CD4-positive, alpha-beta T cell (primary cell): ENCODE measurements at regions not wholly inside any gene's neighbourhood (a gene's known extent, or its start where the extent isn't known, plus 50 kb on each side); places are given as distances from the start of the nearest gene placed in this dataset.

Experiments used
- ATAC-seq: fragments of 200-7000 bp; cut with Tn5 transposase; one replicate; pipeline ENCODE4 v1.10.0; 2022; ENCODE audit warnings: mild to moderate bottlenecking; ENCODE audit not compliant: poor library complexity
- CTCF ChIA-PET: fragments of 350-600 bp; sonication (Branson Sonifier 250); formaldehyde crosslinking; loops from one replicate; lab custom pipeline; 2021; ENCODE audit warnings: antibody characterized with exemption, inconsistent platforms; lab: Charles Lee
- POLR2A ChIA-PET: fragments of 350-600 bp; sonication (Branson Sonifier 250); formaldehyde crosslinking; loops from one replicate; lab custom pipeline; 2021; ENCODE audit warnings: antibody characterized with exemption, inconsistent platforms; lab: Charles Lee
- DNase-seq, 14 experiments: peaks; one replicate each; pipeline ENCODE4 v3.0.0-alpha.2; 2013 to 2020; ENCODE audit warnings: mixed read lengths in 2 of 14
- H3K27ac ChIP-seq, 2 donors: one replicate each; pipeline versions ENCODE4 v1.5.1 to v1.7.0; 2013; ENCODE audit warnings: low read length in 2 of 2, low read depth in 1 of 2, mild to moderate bottlenecking in 1 of 2
- H3K27me3 ChIP-seq, 2 experiments: 1 replicate in 1 of 2; 2 replicates in 1 of 2; pipeline versions ENCODE4 v1.6.1 to v1.7.0; 2013; ENCODE audit warnings: low read length in 2 of 2, control low read depth in 1 of 2, mild to moderate bottlenecking in 1 of 2, moderate library complexity in 1 of 2; ENCODE audit not compliant: insufficient read depth in 2 of 2, control insufficient read depth in 1 of 2
- H3K36me3 ChIP-seq: one replicate; pipeline ENCODE4 v1.6.1; 2013; ENCODE audit warnings: low read length, control low read depth; ENCODE audit not compliant: insufficient read depth
- H3K4me1 ChIP-seq: one replicate; pipeline ENCODE4 v1.6.1; 2013; ENCODE audit warnings: low read length, control low read depth; ENCODE audit not compliant: insufficient read depth
- H3K4me3 ChIP-seq: one replicate; pipeline ENCODE4 v1.5.1; 2013; ENCODE audit warnings: mild to moderate bottlenecking, low read length, moderate library complexity
- H3K9me3 ChIP-seq, 2 experiments: 1 replicate in 1 of 2; 2 replicates in 1 of 2; pipeline versions ENCODE4 v1.6.1 to v1.7.0; 2013; ENCODE audit warnings: low read length in 2 of 2, mild to moderate bottlenecking in 2 of 2, control low read depth in 1 of 2, moderate library complexity in 1 of 2; ENCODE audit not compliant: control insufficient read depth in 1 of 2, insufficient read depth in 1 of 2
- H3K27ac Mint-ChIP-seq: one replicate; pipeline ENCODE4 v1.8.0; 2020; ENCODE audit warnings: mixed read lengths
- H3K27me3 Mint-ChIP-seq: one replicate; pipeline ENCODE4 v1.8.0; 2021; ENCODE audit warnings: mixed read lengths
- H3K36me3 Mint-ChIP-seq: one replicate; pipeline ENCODE4 v1.8.0; 2021; ENCODE audit warnings: low read depth, mixed read lengths
- H3K4me1 Mint-ChIP-seq: one replicate; pipeline ENCODE4 v1.8.0; 2021; ENCODE audit warnings: low read depth, mixed read lengths
- H3K4me3 Mint-ChIP-seq: one replicate; pipeline ENCODE4 v1.8.0; 2020; ENCODE audit warnings: mild to moderate bottlenecking, mixed read lengths
- H3K9me3 Mint-ChIP-seq: one replicate; pipeline ENCODE4 v1.8.0; 2020; ENCODE audit warnings: mixed read lengths
- CTCF ChIP-seq: fragments of 200-600 bp; IDR thresholded peaks from one replicate; pipeline ENCODE4 v1.8.0; 2022; ENCODE audit warnings: antibody characterized with exemption, mild to moderate bottlenecking
- intact Hi-C, 2 experiments: fragments of 100-400 bp; cut with DNase I in 1 of 2; cut with micrococcal nuclease in 1 of 2; formaldehyde crosslinking; loops; one replicate each; pipeline versions ENCODE4 v1.15.1 to v1.9.0; 2023 to 2025; cut with DNase I, micrococcal nuclease

- H3K36me3 ChIP-seq: peaks cover 4% of the 10 kb centered on the region
- ChIA-PET POLR2A (interaction anchor here (0.5 to 4.1 kb wide), 5 partner anchors 9 to 69 kb away, joined by 3 to 21 read pairs (median 4); no protein-coding TSS in a partner anchor), CTCF (interaction anchor here (1.2 to 1.7 kb wide), 3 partner anchors 9 to 55 kb away, joined by 3 to 6 read pairs (median 5); no protein-coding TSS in a partner anchor)
- Mint-ChIP-seq H3K9me3 (peaks cover 4% of the 10 kb centered on the region), H3K4me1 (peaks cover 42% of the 10 kb centered on the region), H3K27ac (peak overlapping the region; percentile 16), H3K27me3 (no peaks in the 10 kb centered on the region), H3K36me3 (peaks cover 11% of the 10 kb centered on the region), H3K4me3 (no peak overlapping the region)
- intact Hi-C loops: no loop called here
- H3K27me3 ChIP-seq: no peaks in the 10 kb centered on the region
- peaks cover 52% of the 10 kb centered on the region for H3K4me1 ChIP-seq
- H3K4me3 ChIP-seq: no peak overlapping the region
- no peaks in the 10 kb centered on the region for H3K9me3 ChIP-seq
- H3K27ac ChIP-seq: peak overlapping the region in 1 of 2 donors; percentile 35
- ATAC-seq (no peak), DNase-seq (no peak)
- no peak for TF ChIP-seq CTCF
Measured at GRCh38 chr10:33100781-33101391, 142.9 kb upstream of the ITGB1 start.

- intact Hi-C loops: no loop called here
- Mint-ChIP-seq H3K27ac (no peak overlapping the region), H3K9me3 (peaks cover 7% of the 10 kb centered on the region), H3K27me3 (no peaks in the 10 kb centered on the region), H3K4me3 (no peak overlapping the region), H3K4me1 (peaks cover 44% of the 10 kb centered on the region), H3K36me3 (peaks cover 12% of the 10 kb centered on the region)
- DNase-seq (no peak), ATAC-seq (no peak)
- POLR2A ChIA-PET: interaction anchor here (1.3 to 4.1 kb wide), 3 partner anchors 10 to 39 kb away, joined by 6 to 21 read pairs (median 9); no protein-coding TSS in a partner anchor
- H3K27ac ChIP-seq: peak overlapping the region in 1 of 2 donors; percentile 59
- H3K4me3 ChIP-seq: no peak overlapping the region
- H3K4me1 ChIP-seq: peaks cover 45% of the 10 kb centered on the region
- TF ChIP-seq CTCF: no peak
- H3K36me3 ChIP-seq: peaks cover 3% of the 10 kb centered on the region
- CTCF ChIA-PET: interaction anchor here (1.2 to 1.4 kb wide), 2 partner anchors 10 to 16 kb away, joined by 3 to 5 read pairs; no protein-coding TSS in a partner anchor
- H3K9me3 ChIP-seq: peaks cover 0 to 4% of the 10 kb centered on the region in 2 experiments
- no peaks in the 10 kb centered on the region for H3K27me3 ChIP-seq
Measured at GRCh38 chr10:33099748-33100147, 141.7 kb upstream of the ITGB1 start.

- H3K4me3 Mint-ChIP-seq: no peak overlapping the region
- H3K27ac Mint-ChIP-seq: no peak overlapping the region
- no peak for TF ChIP-seq CTCF
- H3K4me1 Mint-ChIP-seq: peaks cover 44% of the 10 kb centered on the region
- ChIA-PET CTCF (interaction anchor here (1.4 kb wide), 1 partner anchor 17 kb away, joined by 5 read pairs; no protein-coding TSS in a partner anchor), POLR2A (interaction anchor here (0.7 to 1.5 kb wide), 2 partner anchors 40 to 803 kb away, joined by 3 to 6 read pairs; no protein-coding TSS in a partner anchor)
- H3K9me3 Mint-ChIP-seq: peaks cover 10% of the 10 kb centered on the region
- H3K9me3 ChIP-seq: peaks cover 3 to 9% of the 10 kb centered on the region in 2 experiments
- peaks cover 40% of the 10 kb centered on the region for H3K4me1 ChIP-seq
- no peaks in the 10 kb centered on the region for H3K36me3 ChIP-seq
- no peaks in the 10 kb centered on the region for H3K27me3 Mint-ChIP-seq
- peak overlapping the region in 1 of 2 donors; percentile 59 for H3K27ac ChIP-seq
- no peak for ATAC-seq
- intact Hi-C loops: no loop called here
- no peak for DNase-seq
- no peak overlapping the region for H3K4me3 ChIP-seq
- no peaks in the 10 kb centered on the region for H3K27me3 ChIP-seq
- H3K36me3 Mint-ChIP-seq: peaks cover 13% of the 10 kb centered on the region
Measured at GRCh38 chr10:33098951-33099663, 141.1 kb upstream of the ITGB1 start.
